NCI-H446 (cell line): ENCODE measurements at regions not wholly inside any gene's neighbourhood (a gene's known extent, or its start where the extent isn't known, plus 50 kb on each side); places are given as distances from the start of the nearest gene placed in this dataset.

Experiments
- DNase-seq, 2 experiments: peaks; one replicate each; lab custom pipeline; 2025; lab: John Stamatoyannopoulos, UW

DNA sequence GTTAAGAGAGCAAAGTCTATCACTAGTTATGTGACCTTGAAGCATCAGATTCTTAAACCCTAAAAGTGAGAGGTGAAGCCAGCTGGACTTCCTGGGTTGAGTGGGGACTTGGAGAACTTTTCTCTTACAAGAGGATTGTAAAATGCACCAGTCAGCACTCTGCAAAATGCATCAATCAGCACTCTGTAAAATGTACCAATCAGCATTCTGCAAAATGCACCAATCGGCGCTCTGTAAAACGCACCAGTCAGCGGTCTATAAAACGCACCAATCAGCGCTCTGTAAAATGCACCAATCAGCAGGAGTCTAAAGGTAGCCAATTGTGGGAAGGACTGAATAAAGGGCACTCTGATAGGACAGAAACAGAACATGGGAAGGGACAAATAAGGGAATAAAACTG lies 291.6 kb upstream of the FAM98A start:
- no peak for DNase-seq

DNA sequence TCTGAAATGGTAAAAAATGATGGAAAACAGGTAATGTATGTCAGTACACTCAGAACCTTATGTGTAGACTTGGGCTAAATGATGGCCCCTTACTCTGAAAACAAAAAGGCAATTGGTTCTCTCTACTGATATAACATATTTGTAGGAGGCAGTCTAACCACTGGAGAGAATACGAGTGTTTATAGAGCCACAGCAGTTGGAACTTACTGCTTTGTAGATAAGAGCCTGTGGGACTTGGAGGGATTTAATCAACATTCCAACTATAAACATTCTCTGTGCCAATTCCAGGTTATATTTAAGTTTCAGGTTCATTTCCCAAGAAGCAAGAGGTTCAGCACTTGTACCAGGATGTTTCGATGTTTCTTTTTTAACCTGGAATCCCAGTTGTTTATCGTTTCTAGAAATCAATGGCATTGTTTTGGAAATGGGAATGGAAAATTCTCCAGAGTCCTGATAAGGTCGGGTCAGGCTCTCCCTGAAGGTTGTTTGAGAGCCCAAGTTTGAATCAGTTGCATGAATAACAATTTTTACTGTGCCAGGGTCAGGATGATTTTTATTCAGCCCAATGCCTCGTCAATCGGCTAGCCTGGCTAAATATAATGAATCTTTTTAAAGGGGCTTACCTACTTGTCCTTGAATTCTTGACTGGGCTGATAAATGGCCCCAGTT lies 278.4 kb upstream of the FAM98A start:
- no peak for DNase-seq

DNA sequence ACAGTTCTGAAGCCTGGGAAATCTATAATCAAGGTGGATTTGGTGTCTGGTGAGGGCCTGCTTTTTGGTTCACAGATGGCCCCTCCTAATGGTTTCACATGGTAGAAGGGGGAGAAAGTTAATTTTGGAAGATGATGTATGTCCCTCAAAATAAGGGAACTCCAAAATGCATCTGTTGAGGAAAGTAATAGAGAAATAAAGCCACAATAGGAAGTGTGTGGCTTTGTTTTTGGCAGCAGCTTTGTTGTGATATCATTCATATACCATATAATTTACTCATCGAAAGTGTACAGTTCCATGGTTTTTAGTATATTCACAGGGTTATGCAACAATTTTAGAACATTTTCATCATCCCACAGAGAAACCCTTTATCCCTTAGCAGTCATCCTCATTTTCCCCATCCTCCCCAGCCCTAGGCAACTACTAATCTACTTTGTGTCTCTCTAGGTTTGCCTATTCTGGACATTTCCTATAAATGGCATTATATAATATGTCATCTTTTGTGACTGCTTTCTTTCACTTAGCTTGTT lies 274.0 kb upstream of the FAM98A start:
- DNase-seq: no peak

DNA sequence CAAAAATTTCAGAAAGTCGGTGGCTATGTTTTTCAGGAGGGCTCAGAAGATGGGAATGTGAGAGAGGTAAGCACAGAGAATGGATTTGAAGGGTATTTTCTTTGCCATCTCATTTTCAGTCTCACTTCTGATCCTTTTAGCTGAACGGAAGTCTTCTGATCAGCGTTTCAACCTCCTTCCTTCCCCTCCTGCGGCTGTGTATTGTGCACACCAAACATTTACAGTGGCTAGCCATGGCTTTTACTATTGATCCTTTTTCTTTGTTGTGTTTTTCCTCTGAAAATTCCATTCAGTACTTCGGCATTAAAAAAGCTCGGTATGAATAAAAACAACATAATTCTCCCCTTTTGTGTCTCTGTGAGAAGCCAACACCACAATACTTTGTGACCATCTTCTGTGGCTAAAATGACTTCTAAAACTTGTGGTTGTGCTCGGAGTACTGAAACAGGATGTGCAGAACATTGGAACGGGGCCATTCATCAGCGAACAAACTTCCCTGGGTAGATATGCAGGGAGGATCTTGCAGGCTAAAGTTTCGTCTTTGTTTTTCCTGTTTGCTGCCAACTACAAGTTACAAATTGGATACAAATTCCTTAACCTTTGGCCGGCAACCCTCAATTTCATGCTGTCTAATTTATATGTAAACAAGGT lies 260.8 kb upstream of the FAM98A start:
- no peak for DNase-seq

DNA sequence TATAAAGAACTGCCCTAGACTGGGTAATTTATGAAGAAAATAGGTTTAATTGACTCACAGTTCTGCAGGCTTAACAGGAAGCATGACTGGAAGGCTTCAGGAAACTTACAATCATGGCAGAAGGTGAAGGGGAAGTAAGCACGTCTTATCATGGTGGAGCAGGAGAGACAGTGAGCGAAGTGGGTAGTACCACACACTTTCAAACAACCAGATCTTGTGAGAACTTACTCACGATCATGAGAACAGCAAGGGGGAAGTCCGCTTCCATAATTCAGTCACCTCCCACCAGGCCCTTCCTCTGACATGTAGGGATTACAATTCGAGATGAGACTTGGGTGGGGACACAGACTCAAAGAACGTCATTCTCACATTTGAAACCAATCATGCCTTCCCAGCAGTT lies 260.1 kb upstream of the FAM98A start:
- DNase-seq: no peak

DNA sequence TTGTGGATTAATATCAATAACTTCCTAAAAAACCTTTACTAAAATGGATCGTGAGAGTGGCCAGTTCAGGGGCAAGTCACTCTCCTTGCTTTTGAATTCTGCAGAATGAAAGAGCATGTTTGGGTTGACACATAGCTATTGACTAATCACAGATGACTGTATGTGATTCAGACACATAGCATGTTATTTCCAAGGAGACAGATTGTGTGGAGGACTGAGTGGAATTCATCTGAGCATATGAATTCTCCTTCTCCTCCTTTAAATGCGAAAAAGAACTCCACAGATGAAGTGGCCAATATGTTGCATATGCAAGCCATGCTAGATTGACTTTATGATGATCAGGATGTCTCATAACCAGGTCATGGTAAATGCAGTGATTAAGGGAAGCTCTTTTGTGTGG lies 249.4 kb upstream of the FAM98A start:
- DNase-seq: no peak

DNA sequence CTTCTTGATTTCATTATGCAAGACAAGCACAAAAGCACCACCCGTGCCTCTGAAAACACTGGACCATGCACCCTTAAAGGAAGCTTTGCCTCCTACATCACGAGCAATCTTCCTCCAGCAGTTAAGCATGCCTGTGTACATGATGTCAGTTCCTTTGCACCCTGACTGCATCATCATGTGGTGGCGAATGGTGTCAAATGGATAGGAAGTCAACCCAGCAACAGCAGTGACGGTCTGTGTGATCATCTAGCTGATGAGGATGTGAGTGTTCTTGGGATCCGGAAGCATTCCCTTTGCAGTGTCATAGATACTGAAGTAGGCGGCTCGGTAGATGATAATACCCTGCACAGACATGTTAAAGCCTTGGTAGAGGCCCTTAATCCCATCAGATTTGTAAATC lies 240.7 kb upstream of the FAM98A start:
- no peak for DNase-seq

DNA sequence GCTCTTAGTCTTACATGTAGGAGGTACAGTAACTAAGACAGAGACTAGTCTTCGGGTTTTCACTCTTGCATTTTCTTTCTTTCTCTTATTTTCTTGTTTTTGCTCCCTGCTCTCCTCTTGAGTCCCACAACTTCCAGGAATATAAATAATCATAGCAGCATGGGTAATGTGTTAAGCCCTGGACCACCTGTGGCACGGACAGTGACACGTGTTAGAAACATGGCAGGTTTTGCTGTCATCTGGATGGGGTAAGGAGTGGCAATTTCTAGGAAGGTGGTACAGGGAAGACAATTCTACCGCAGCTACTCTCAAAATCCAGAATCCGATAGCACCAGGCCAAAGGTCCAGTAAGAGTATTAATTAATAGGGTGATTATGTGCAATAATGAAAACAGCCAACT lies 237.5 kb upstream of the FAM98A start:
- no peak for DNase-seq

DNA sequence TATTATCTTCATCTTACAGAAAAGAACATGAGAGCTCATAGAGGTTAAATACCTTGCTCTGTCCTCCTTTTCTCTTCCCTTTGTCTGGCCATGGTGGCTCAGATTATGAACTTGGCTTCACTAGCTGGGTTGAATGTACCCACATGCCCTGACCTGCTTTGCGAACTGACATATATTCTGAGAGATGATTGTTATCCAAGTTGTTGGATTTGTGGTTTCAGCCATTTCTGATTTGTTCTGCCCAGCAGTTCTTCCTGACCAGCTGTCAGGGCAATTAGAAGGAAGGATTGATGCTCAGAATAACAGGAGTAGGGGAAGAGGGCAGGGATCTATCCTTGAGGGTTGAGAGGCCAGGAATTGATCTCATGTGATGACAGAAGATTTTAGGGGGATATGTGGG lies 236.8 kb upstream of the FAM98A start:
- no peak for DNase-seq

DNA sequence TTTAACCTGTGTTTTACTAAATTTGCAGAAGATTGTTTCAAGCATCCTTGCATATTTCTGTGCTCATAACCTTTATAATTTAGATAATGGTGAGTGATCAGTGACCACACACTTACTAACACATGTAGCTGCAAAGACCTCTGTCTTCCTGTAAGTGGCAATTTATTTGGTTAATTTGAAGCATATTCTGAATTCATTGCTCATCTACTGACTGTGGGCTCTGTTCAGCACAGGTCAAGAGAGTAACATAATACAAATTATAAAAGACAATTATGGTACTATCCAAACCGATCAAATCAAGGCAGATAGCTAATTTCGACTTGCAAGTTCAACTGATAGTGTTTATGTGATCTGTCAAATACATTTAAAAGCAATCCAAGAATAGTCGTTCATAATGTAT lies 223.9 kb upstream of the FAM98A start:
- no peak for DNase-seq

DNA sequence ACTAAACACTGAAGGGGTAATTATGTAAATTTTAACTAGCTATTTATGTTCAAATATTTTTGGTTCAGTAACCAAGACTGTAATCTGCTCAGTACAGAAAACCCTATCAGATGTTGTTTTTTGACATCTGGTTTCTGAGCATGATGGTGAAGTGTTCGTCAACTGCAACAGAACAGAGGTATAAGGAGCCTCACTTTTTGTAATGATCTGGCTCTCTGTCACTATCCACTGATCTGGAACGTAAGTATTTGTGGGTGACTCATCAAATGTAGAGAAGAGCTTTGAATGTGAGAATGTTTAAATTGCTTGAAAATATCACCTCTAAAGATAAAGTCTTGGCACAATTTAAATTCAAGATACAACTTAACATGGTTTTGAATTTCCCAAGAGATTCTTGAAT lies 213.6 kb upstream of the FAM98A start:
- no peak for DNase-seq

DNA sequence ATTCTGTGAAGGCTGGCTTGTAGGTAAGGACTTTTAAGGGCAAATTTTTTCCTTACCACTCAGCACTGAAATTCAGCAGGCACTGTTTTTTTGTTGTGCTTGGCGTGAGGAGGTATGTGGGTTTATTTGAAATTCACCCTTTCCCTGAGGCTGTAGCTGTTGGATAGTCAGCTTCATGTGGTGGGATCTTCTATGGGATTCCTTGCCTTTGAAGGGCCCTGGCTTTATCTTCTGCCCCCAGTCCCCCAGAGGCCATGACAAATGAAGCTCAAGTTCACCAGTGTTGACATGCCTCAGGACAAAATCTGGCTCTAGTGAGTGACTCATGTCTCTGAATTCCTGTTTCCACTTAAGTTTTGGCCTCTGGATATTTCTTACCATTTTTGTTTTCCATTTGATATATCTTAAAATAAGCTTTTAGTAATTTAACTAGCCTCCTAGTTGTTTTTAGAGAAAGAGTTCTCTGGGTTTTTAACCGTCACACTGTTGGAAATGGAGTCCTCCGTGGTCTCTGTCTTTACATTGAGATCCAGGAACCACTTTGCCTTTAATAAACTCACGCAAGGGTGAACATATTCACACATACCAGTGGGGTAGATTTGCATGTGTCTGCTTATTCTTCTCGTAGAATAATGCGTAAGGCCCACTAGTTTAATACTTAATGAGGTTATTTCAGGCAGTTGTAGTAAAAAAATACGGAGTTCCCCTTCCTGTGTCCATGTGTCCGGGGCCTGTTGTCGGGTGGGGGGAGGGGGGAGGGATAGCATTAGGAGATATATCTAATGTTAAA lies 211.1 kb upstream of the FAM98A start:
- DNase-seq: no peak

DNA sequence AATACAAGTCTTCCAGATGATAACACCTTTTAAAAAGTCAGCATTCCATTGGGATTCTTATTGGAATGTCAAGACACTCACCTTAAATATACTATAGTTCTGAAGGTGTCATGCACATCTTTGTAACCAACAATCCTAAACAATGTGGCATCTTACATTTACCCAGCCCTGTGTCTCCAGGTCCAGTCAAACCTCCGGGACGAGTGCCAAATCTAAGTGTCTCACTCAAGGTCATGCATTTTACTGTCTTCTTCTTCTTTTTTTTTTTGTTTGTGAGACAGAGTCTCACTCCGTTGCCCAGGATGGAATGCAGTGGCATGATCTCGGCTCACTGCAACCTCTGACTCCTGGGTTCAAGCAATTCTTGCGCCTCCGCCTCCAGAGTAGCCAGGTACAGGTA lies 206.9 kb upstream of the FAM98A start:
- no peak for DNase-seq

DNA sequence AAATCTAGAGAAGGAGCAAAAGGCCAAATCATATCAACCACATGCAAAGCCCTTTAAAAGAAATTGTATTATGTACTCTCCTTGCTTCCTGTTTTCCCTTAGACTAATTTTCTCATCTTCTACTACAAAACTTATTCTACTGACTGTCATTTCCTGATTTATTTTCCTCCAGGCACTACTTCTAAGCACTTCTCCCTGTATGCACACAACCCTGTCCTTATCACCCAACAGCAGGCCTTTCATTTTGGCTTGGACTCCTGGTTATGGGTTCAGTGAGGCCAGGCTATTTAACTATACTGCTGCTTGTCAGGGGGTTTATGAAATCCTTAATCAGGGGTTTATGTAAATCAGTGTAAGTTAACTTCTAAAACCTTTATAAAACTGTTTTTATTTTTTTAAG lies 205.1 kb upstream of the FAM98A start:
- DNase-seq: no peak

DNA sequence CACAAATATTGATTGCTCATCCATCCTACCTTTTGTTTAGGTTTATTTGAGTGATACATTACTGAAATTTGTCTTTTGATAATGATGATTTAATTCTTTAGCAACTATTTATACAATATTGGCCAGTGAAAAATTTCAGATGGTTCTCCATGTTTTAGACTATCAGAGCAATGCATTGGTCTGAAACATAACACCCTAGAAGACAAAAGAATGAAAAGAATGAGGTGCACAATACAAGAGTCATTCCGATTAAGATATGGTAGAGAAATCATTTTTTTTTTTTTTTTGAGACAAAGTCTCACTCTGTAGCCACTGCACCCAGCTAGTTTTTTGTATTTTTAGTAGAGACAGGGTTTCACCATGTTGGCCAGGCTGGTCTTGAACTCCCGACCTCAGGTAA lies 197.4 kb upstream of the FAM98A start:
- no peak for DNase-seq

DNA sequence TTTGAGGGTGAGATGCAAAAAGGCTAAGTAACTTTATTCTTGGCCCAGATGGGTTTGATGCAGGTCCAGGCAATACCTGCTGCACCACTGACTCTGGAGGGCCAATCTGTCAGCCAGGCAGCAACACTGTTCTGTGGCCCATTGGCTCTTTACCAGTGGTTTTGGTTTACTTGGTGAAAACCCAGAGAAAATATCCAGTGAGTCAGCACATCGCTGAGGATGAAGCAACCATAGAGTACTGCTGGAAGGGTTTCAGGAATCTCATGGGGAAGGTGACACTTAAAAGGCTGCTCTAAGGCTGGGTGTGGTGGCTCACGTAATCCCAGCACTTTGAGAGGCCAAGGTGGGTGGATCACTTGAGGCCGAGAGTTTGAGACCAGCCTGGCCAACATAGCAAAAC lies 192.5 kb upstream of the FAM98A start:
- no peak for DNase-seq

DNA sequence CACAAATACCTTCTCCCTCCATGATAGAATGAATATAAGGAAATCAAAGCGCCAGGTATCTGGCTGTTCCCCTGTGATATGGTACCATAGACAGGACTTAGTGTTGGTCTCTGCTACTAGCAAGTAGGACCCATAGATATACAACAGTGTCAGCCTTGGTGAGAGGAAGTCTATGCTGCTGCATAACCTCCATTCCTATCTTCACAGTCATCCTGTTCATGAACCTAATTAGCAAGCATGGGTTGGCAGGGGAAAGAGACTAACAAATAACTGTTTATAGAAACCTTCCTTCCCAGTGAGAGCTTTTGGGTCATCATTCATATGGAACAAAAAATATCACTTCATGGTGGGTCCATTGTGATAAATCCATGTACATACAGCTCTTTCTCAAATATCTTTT lies 188.9 kb upstream of the FAM98A start:
- DNase-seq: no peak

DNA sequence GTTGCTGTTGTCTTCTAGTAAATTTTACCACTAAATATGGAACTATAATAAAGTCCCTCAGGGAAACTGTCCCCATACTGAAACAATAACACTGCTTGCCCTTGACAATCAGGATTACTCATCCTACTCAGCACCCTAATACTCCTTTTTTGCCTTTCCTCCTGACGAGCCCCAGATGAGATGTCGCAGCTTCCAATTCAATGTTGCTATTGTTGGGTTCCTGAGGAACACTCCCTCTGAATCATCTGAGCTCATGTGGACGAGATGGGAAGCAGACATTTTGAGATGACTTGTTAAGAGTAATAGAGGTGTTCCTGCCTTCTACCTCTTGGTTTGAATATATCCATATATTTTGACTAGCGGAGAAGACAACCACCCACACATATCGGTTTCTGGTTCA lies 187.8 kb upstream of the FAM98A start:
- DNase-seq: no peak

DNA sequence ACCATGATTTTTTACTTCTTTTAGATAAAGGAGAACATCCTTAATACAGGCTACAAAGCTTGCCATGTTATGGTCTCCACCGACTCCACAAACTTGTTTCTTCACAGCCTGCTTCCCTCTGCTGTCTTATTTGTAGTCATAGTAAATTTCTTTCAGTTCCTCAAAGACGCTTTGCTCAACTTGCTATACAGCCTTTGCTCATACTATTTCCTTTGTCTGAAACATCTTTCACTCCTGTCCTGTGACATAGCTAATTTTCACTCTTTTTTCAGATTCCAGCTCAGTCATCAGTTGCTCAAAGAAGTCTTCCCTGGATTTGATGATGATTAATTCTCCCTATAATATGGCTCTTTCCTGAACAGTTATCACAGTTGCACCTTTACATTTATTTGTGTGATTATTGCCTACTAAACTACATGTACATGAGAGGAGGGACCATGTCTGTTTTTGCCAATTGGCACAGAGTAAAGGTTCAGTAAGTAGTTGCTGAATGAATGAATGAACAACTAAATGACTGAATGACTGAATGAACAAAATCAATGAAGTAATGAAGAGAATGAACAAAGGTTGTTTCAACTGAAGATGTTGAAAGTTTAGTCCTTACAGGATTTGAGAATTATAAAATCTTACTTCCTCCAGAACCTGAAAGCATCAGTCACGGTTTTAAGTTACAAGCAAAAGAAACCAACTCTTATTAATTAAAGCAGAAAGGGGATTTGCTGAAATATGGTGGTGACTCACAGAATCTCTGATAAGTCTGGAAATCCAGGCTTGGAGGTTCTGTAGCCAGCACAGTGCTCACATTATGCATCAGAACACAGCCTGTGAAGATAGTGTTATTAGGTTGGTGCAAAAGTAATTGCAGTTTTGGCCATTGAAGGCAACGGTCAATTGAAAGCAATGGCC lies 186.4 kb upstream of the FAM98A start:
- DNase-seq: no peak

DNA sequence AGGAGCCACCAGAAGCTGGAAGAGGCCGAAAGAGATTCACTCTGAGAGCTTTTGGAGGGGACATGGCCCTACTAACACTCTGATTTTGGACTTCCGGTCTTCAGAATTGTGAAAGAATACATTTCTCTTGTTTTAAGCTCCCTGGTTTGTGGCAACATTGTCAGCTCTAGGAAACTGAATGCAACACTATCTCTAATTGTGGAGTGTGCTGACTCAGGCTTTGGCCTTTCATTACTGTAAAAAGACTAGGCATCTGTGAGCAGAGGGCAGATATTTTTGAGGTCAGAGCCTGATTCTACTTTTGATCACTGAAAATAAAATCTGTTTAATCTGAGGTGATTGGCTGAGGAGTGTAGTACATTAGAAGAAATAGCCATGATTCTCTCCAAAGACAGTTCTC lies 185.4 kb upstream of the FAM98A start:
- no peak for DNase-seq

DNA sequence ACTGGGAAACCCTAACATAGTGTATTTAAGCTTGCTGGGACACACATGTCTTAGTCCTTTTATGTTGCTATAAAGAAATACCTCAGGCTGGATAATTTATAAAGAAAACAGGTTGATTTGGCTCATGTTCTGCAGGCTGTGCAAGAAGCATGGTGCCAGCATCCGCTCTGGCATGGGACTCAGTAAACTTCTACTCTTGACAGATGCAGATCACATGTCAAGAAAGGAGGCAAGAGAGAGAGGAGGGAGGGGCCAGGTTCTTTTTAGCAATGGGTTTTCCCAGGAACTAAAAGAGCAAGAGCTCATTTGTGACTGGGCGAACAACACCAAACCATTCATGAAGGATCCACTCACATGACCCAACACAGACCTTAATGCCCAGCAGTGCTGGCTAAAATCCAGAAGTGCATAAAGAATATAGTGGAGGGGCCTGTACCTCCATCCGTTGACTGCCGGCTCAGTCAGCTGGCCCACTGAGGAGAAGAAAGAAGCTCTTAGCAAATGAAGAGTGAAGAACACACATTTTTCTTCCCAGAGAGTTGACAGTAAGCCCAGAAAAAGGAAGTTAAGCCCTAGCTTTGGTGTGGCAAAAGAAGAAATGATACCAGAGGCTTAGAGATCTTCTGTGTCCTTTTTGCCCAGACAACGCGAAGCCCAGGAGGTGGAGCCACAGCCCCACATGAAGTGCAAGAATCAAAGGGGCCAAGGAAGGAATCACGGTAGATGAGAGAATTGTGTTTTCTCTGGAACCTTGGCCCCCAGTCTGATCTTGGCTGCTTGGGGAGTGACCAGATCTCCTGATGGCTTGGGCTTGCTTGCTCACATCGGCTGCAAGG lies 183.5 kb upstream of the FAM98A start:
- DNase-seq: no peak
